HG02642 (cell line): ENCODE measurements at regions not wholly inside any gene's neighbourhood (a gene's known extent, or its start where the extent isn't known, plus 50 kb on each side); places are given as distances from the start of the nearest gene placed in this dataset.

Experiments
- ATAC-seq: cut with Tn5 transposase; IDR thresholded peaks from one replicate; pipeline ENCODE4 v1.9.1; 2021; ENCODE audit warnings: mild to moderate bottlenecking; ENCODE audit not compliant: unreplicated experiment, poor library complexity

DNA sequence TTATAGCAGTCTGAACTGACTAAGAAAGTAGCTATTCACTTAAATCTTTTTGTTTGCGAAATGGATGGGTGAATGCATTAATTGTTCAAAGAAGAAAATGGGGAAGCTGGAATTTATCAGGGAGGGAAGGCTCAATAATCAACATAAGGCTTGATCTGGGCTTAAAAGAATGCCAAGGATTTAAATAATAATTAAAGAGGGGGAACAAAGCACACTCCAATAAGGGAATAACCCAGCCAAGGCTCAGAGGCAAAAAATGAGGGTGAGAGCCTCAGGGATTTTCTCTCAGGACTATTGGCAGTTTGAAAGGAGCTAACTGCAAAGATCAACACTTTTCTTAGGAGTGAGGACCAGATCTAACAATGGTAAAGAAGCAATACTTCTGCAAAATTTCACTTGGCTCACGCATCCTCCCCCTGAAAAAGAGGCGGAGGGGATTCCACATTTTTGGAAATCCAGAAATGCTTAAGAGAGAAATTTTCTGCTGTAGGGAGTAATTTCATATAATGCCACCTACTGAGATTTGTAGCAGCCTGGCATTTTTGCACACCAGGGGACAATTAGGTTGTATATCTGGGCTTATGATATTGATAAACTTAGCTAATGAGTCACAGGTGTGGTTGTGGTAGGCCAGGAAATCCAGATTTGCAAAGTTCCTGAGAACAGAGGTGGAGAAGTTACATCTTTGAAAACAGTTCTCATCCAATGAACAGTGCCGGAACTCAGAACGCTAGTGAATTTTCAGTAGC lies 405.1 kb downstream of the TUSC7 start:
- no peak for ATAC-seq

DNA sequence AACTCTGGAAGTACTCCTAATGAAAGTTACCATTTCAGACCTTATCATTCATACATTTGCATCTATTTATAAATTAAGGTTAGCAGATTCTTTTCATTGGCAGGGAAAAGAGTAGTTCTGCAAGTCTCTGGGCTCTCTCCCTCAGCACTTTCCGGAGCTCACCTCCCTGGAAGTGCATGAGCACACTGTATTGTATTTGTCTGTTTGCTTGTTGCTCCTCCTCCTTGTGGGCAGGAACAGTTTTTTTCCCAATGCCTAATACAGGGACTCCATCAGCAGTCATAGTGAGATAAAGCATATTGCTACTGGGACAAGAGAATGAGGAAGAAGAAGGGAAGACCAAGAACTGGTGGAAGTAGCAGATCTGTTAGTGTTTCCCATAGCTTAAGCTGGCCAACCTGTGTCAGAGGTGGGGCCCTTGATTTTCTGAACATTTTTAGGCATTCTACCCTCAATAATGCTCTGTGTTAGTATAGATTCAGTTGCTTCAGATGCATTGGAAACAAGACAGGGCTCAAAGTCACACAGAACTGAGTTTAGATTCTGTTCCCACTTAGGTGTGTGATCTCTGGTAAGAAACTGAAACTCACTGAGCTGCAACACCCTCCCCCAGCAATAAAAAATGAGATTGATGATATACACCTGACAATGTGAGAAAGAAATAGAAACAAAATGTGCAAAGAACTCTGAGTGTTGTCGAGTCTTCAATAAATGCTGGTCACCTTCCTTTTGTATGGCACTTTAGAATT lies 407.8 kb downstream of the TUSC7 start:
- ATAC-seq = no peak

DNA sequence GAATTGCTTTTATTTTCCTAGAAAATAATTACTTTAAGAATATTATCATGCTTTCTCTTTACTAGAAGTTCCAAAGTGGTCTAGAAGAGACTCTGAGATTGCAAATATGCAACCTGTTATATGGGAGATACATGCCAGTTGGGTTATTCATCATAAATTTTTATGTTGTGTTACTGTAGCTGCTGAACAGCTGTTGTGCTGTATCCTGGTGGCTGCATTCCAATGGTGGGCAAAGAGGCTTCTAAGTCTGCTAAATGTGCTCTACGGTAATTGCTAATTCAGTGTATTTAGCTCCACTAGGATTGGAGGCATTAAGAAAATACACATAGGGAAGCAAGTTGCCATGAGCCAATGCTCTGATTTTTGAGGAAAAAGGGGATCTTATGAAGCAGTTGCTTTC lies 409.0 kb downstream of the TUSC7 start:
- ATAC-seq = no peak

DNA sequence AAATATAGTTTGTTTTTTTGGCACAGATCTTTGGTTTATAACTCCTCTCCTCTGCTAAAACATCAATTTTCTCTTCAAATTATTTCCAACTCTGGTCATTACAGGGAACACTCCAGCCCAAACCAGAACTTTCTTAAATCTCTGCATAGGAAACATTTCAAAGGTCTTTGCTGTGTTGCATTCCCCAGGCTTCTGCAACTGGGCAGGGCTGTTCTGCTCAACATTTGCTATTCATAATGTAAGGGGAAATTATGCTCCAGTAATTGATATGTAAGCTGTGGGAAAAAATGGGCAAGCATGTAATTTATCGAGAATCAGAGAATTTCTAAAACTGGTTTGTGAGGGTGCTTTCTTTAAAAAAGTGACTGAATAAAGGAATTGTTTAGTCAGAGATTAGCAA lies 410.4 kb downstream of the TUSC7 start:
- ATAC-seq = no peak

DNA sequence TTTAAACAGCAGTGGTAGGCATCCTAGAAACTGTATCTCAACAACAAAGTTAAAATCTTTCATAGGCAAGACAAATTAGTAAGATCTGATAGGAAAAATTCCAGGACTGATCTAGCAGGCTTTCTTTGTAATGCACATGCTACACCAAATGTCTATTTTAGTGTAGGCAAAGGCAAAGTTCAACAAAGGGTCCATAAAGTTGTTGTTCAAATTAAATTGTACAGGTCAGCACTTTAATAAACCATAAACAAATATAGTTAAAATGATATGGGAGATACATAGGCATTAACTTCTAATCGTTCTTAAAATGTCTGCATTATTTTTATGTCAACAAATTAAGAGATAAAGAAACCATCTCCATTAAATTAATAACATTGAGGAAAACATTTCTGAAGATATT lies 413.0 kb downstream of the TUSC7 start:
- no peak for ATAC-seq

DNA sequence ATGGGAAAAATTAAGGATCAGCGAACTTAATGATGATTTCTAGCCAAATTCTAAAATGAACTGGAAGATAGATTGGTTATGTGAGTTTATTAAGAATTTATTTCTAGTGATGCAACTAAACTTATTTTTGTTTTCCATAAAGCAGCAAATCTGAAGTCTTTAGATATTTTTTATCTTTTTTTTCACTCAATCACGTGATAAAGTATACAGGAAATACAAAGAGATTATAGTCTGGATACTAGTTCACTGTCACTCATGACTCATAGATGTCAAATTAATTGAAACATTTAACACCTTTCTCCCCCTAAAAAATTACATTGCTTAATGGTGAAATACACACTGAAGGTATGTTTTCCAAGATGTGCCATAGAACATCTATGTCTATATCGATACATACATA lies 416.9 kb downstream of the TUSC7 start:
- no peak for ATAC-seq

DNA sequence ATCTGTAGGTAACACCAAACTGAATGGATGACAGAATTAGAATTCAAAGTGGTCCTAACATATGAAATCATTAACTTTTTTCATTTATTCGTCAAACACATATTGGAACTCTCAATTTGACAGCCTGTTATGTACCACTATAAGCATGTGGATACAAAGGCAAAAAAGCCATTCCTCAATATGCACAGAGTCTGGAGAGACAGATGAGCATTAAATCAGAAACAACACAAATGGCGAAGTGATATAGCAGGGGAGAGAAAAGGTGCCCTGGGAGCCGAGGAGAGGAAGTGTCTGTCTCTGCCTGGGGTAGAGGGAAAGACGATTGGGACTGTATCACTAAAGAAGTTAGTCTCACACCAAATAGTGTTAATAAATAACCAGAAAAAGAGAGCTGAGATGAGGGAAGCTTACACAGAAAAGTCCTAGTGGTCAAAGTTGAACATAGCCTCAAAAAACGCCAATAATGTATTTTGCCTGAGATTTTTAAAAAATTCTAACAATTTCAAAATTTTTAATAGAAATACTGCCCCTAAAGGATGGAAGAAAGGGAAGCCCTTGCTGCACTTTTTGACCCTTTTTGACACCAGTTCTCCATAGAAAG lies 417.5 kb downstream of the TUSC7 start:
- no peak for ATAC-seq

DNA sequence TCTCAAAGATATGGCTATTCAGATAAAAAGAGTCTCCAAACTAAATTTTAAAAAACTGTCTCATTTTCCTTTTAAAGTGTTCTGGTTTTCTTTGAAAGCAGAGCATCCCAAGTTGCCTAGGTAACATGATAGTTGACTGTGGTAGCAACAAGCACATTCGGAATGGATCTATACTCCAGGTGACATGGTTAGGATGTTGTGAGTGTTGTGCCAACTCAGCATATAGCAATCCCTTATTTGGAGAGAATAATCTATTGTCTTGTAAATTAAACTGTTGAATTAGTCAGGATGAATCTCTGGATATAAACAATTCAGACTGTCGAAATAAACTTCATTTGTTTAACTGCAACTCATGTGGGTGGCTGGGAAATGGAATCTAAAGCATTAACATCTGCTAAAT lies 418.6 kb downstream of the TUSC7 start:
- no peak for ATAC-seq

DNA sequence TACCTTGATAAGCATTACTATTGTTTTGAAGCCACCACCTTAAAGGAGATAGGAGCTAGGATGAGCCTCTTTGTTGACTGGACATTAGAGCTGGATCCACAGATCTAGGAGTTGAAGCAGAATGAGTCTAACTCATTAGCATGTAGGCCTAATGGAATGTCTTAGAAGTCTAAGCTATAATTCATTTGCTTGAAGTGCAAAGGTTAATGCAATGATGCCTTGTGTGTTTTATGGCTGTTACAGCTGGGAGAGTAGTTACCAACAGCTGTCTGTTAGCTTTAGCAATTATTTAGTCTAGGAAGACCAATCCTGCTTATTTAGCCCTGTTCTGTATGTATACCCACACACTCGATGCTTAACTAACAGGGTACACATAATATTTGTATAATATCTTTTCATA lies 419.3 kb downstream of the TUSC7 start:
- no peak for ATAC-seq

DNA sequence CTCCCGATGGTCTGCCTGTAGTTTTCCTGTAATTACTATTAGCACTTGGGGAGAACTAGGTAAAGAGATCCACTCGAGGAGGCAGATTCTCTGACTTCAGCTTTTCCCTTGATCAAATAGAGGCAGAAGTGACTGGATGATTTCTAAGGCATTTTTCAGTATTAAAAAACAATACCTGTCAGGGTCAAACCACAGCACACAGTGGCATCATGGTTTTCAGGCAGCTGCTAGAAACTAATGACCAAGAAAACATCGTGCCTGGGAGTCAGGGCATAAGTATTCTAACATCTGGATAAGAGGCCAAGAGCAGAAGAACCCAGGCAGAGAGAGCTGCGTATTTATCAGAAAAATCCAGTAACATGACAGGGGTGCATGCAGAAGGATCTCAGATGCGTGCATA lies 419.9 kb downstream of the TUSC7 start:
- ATAC-seq = no peak

DNA sequence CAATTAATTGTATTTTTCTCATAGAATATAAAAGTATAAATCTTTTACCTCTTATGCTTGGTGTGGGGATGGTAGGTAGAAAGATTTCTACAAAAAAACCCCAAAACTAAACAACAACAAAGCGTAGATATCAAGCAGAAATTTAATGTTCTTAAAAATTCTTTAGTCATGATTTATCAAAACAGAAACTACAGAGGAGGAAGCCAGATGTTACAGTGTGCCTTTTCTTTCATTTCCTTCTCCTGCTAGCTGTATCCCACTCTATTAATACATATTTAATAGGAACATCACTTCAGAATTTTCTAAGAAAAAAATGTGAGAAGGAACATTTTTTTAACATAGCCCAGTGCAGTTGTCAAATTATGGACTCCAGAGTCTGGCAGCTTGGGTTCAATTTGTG lies 420.6 kb downstream of the TUSC7 start:
- no peak for ATAC-seq

DNA sequence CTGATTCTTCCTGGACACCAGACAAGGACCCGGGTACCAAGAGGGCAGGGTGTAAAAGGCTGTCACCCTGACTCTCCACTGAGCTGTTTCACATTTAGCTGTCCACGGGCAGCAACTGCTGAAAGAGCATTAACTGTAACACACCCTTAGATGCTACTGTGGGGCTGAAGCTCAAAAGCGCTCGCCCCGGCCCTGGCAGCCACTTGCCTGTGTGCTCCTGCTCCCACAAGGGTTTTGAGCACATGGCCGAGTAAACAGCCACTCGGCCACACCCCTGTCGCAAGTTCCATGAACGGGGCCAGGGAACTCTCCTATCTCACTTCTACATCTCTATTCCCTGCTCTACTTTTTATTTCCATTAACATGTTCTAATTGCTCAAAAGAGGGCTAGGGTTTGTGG lies 421.7 kb downstream of the TUSC7 start:
- no peak for ATAC-seq

DNA sequence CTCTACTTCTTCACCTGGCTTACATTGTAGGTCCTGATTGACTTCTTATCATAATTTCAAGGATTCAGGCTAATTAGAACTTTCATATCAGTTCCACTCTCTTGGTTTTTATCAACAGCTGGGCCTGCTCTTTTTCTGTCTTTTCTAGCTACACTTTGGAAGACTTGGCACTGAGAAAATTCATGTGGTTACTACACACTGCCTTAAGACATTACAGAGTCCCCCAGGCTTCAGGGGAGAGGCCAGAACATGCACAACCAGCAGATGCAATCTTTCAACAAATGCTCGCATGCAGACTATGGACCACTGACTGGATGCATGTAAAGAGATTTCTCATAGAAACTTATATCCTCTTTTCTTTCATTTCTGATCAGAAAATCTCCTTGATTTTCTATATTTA lies 423.5 kb downstream of the TUSC7 start:
- ATAC-seq = no peak

DNA sequence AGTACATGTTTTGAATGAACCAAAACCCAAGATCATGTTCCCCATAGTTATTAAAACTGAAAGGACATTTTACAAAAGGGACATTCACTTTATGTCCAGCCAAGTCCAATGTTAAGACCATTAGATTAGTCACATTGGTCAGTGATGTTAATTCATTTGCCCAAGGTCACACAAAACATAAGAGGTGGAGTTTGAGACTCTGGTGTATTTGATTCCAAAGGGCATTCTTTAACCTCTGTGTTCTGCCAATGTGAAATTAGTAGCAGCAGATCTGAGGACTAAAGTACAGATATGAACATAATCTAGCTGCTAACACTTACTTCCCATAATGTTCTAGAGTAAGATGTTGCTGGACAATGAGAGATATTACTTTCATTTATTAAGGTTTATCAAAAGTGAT lies 425.6 kb downstream of the TUSC7 start:
- ATAC-seq = no peak

DNA sequence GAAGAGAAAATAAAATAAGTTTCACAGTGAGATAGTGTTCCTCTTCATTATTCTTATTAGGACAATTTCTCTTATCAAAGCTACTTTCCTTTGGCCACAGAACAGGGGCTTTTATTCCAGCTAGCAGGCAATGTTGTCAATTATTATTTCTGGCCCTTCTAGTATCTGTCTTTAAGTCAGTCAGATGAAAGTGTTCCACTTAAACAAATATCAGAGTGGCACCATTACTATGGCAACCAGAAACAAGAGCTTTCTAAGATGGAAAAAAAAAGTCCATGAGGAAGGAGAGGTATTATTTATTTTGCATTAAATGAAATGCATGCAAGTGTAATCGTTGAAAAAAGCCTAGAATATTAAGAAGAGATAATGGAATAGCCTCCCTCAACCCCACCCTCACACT lies 426.4 kb downstream of the TUSC7 start:
- no peak for ATAC-seq

DNA sequence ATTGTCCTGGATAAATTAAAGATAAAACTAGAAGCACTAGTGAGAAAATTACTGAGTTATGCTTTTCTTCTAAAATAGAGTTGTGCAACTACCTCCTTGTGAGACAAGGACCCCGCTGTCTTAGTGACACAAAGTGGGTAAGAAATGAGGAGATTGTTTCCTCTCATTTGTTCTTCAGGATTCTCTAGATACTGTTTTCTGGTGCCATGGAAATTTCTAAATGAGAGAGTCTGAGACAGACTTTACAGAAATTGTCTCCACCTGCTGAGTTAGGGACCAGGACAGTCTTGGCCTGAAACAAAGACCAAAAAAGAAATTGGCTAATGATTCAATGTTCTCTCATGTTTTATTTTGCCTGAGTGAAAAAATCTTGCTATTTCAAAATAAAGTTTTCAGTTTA lies 427.5 kb downstream of the TUSC7 start:
- ATAC-seq = no peak

DNA sequence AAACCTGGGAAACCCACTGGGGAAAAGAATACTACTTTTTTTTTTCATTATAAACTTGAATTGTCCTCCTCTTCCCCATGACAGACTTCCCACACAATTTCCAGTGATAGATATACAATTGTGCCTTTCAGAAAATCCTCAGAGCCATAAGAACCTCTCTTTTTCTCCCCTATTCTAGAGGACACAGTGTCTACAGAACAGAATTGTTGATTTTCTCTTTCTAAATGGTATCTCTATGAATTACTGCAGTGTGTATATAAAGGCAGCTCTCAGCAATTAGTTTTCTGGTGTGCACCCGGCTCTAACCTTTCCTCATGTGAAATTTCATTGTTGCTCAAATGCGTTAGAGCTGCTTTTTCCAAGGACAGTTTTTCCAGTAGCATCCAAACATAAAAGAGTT lies 430.1 kb downstream of the TUSC7 start:
- ATAC-seq = no peak

DNA sequence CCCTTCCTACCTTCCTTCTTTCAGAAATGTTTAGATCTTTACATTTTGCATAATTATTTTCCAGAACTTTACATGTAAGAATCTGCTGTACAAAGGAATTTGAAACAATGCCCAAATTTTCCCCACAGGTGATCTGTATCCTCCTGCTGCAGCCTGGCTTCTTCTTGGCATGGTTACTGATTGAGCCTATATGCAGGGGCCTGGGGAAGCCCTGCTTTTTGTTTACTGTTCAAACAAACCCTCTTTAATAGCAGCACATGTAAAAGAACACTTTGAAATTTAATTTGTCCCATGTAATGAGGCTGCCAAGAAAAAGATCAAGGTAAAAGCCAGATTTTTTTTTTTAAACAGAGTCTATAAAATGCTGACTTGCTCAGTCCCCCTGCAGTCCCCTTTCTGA lies 432.2 kb downstream of the TUSC7 start:
- ATAC-seq = no peak

DNA sequence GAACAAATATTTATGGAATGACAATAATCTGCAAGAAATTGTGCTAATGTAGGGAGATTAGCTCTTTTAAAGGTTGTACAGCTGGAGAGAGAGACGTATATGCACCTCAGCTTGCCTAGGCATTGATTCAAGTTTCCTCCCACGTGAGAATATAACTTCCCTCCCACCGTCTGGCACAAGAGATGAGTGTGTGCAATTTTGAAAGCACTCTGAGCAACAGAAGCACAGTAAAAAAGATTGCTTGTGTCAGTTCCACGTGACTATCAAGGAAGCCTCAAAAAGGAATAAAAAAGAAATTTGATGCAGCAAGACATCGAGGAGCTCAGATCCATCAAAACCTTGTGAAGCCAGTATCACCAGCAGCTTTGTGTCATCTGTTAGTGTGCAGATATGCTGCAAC lies 435.3 kb downstream of the TUSC7 start:
- ATAC-seq = no peak

DNA sequence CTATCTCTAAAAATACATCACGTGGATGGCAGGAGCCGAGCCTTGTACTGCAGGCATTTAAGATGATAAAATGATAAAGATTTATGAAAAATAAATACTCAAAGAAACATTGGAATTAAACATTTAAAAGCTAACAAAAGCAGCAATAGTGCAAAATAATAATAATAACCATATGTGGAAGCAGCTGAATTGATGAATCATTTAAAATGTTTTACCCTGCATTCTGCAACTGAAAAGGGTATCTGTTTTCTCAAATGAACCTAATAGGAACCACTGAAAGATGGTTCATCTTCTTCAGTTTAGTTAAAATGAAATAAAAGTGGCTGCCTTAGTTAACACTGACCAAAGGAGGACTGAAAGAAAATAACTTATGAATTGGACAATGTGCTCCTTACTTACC lies 436.1 kb downstream of the TUSC7 start:
- ATAC-seq = no peak

DNA sequence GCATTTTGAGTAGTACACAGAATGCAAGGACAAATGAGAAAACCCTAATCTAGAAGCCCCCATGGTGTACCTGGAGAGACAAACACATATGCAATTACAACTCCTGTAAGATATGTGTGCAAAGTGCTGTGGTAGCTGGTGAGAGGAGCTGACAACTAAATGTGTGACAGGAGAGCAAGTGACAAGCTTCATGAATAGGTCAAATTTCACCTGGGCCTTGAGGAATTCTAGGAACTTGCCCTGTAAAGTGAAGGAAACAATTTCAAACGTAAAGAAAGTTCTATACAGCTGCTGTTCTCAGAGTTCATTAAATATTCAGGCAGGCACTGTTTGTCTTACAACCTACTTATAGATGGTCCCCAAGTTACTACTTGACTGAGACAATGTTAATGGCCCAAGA lies 437.0 kb downstream of the TUSC7 start:
- no peak for ATAC-seq

DNA sequence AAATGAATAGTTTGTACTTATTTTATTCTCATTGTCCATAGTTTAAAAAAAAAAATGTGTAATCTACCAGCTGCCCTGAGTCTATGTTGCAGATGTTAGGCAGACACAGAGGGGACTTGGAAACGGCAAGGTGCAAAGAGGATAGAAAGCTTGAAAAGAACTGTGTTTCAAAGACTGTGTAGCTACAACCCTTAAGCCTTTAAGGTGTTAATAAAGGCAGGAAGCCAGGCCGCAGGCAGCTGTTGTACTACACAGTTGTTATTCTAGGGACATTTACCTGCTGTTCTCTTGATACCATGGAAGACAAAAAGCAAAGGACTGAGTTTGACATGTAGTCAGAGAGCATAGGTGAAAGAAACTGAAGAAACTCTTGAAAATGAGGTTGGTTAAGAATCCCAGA lies 440.0 kb downstream of the TUSC7 start:
- no peak for ATAC-seq
